ENCODE measurements at regions not wholly inside any gene's neighbourhood (a gene's known extent, or its start where the extent isn't known, plus 50 kb on each side); places are given as distances from the start of the nearest gene placed in this dataset.

GRCh38 chr4:124977045-124977444 is 264.5 kb upstream of the ANKRD50 start:
- DNase-seq: no peak

- no peak for DNase-seq
Observed at GRCh38 chr4:124974152-124974551, 261.6 kb upstream of the ANKRD50 start.

- no peak for DNase-seq
Observed at GRCh38 chr4:124973716-124974115, 261.2 kb upstream of the ANKRD50 start.

GRCh38 chr4:124970011-124970410 is 257.5 kb upstream of the ANKRD50 start:
- DNase-seq: no peak

GRCh38 chr4:124965497-124965891 is 253.0 kb upstream of the ANKRD50 start:
- no peak for DNase-seq

- DNase-seq: no peak
Observed at GRCh38 chr4:124964852-124965496, 252.4 kb upstream of the ANKRD50 start.

GRCh38 chr4:124964251-124964650 is 251.7 kb upstream of the ANKRD50 start:
- no peak for DNase-seq

GRCh38 chr4:124961138-124961750 is 248.7 kb upstream of the ANKRD50 start:
- DNase-seq: no peak

GRCh38 chr4:124958847-124959246 is 246.3 kb upstream of the ANKRD50 start:
- DNase-seq: no peak

GRCh38 chr4:124955476-124955875 is 242.9 kb upstream of the ANKRD50 start:
- no peak for DNase-seq

- DNase-seq: no peak
Observed at GRCh38 chr4:124954046-124954445, 241.5 kb upstream of the ANKRD50 start.

GRCh38 chr4:124953486-124953885 is 241.0 kb upstream of the ANKRD50 start:
- DNase-seq: no peak

GRCh38 chr4:124953061-124953460 is 240.5 kb upstream of the ANKRD50 start:
- DNase-seq: no peak

- no peak for DNase-seq
Observed at GRCh38 chr4:124952601-124953000, 240.1 kb upstream of the ANKRD50 start.

GRCh38 chr4:124948976-124949597 is 236.6 kb upstream of the ANKRD50 start:
- DNase-seq: no peak

GRCh38 chr4:124947622-124948265 is 235.2 kb upstream of the ANKRD50 start:
- no peak for DNase-seq

- DNase-seq: no peak
Observed at GRCh38 chr4:124946696-124947095, 234.2 kb upstream of the ANKRD50 start.

GRCh38 chr4:124945422-124945821 is 232.9 kb upstream of the ANKRD50 start:
- DNase-seq: no peak

GRCh38 chr4:124943938-124944337 is 231.4 kb upstream of the ANKRD50 start:
- no peak for DNase-seq

GRCh38 chr4:124943145-124943889 is 230.8 kb upstream of the ANKRD50 start:
- no peak for DNase-seq

GRCh38 chr4:124941267-124941666 is 228.7 kb upstream of the ANKRD50 start:
- DNase-seq: no peak

- no peak for DNase-seq
Observed at GRCh38 chr4:124940387-124940786, 227.9 kb upstream of the ANKRD50 start.

- no peak for DNase-seq
Observed at GRCh38 chr4:124939908-124940307, 227.4 kb upstream of the ANKRD50 start.

All from NCI-H510A (cell line).